ENCODE measurements at regions not wholly inside any gene's neighbourhood (a gene's known extent, or its start where the extent isn't known, plus 50 kb on each side); places are given as distances from the start of the nearest gene placed in this dataset.
"Not testable (repeated sequence)": the region's sequence is repeated elsewhere in the genome, so short reads cannot be mapped to it uniquely, and the experiment has no call there.

DNA sequence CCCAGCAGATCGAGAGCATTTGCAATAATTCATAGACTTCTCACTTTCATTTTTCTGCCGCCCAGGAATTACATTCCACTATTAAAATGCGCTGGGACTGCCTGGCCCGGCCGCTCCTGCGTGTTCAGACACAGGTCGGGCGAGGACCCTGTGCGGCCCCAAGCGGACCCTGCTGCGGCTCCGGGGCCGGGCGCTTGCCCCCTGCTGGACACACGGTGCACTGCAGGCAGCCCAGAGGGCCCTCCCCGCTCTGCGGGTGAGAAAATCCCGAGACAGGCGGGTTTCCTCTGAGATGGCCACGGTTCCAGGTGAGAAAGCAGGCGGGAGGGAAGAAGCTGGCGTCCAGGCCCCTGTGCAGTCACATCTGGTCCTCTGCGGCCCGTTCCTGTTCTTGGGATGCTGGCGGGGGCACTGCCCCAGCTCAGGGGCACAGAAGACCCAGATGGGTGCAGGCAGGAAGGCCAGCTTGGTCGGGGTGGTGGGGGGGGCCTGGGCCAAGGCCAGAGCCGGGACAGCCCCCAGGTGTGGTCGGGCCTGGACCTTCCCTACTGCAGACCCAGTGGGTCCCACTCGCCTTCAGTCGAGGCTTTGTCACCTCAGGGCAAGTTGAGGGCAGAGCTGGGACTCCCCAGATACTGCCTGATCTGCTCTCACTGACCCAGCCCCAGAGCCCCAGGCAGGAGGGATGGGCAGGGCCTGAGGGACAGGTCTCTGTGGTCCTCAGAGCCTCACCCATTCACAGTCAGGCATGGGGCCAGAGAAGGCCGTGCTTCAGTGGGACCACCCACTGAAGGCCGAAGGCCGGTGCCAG lies 135.1 kb downstream of the FAM53A start:
- H4K20me1 ChIP-seq (replicated peaks; ENCODE audit: control insufficient read depth, insufficient read depth, low read length); H3K4me3 ChIP-seq; H3K9ac ChIP-seq (ENCODE audit: insufficient read depth in 1 of 2, low read depth in 2 of 2, low read length in 2 of 2); H3K9me3 ChIP-seq (replicated peaks; ENCODE audit: control insufficient read depth, insufficient read depth, low read depth, low read length); H2AFZ ChIP-seq (ENCODE audit: low read depth, low read length); H3K9me1 ChIP-seq (ENCODE audit: control insufficient read depth, insufficient read depth, low read length); intact Hi-C loops (cut with micrococcal nuclease); CTCF ChIA-PET (ENCODE audit: low intra/inter-chr PET ratio); H3K36me3 ChIP-seq (ENCODE audit: control insufficient read depth, insufficient read depth, low read length); H3K27ac ChIP-seq (ENCODE audit: extremely low read depth, low read depth, low read length); H3K4me2 ChIP-seq (ENCODE audit: insufficient read depth, low read length); BruUV-seq (replicated peaks); H3K79me2 ChIP-seq (ENCODE audit: control insufficient read depth, insufficient read depth, low read length); in situ Hi-C loops (cut with MboI); TF ChIP-seq REST (CRISPR knock-in tag; IDR thresholded peaks at IDR 0.05; ENCODE audit: low read depth): not testable (repeated sequence)
- ATAC-seq (peak; percentile 94), FAIRE-seq (peak; percentile 67), DNase-seq (ENCODE audit: extremely low read depth in 1 of 4, low spot score in 3 of 4) (peak; percentile 58 to 79 (median 77))
- POLR2A ChIA-PET: interaction anchor here (0.6 kb wide), 3 partner anchors 31 to 344 kb away, joined by 3 to 4 read pairs (median 3); no protein-coding TSS in a partner anchor
- WGBS (ENCODE audit: insufficient coverage, low coverage, missing lambda C conversion rate): 13% methylated on average over 20 of the region's 33 CpGs
- Histone ChIP-seq H3K27me3 (ENCODE audit: control insufficient read depth in 2 of 2, insufficient read depth in 2 of 2, low read length in 2 of 2) (peaks cover 3 to 45% of the 10 kb centered on the region in 2 experiments; a peak in 4 of 5 replicates), H3K4me1 (replicated peaks in 1 of 2; ENCODE audit: control insufficient read depth in 2 of 2, insufficient read depth in 2 of 2, low read length in 2 of 2) (peaks cover 0 to 52% of the 10 kb centered on the region in 2 experiments; a peak in 3 of 5 replicates)
- TF ChIP-seq REST (IDR thresholded peaks at IDR 0.05; ENCODE audit: borderline replicate concordance): peak; percentile 55; the same call in 1 of the 2 replicates
- peak; percentile 80; the same call in 1 of the 2 replicates for TF ChIP-seq ZBTB7A (IDR thresholded peaks at IDR 0.05; ENCODE audit: borderline replicate concordance, control insufficient read depth, low read depth, low read length)
- TF ChIP-seq, protein P1, sequence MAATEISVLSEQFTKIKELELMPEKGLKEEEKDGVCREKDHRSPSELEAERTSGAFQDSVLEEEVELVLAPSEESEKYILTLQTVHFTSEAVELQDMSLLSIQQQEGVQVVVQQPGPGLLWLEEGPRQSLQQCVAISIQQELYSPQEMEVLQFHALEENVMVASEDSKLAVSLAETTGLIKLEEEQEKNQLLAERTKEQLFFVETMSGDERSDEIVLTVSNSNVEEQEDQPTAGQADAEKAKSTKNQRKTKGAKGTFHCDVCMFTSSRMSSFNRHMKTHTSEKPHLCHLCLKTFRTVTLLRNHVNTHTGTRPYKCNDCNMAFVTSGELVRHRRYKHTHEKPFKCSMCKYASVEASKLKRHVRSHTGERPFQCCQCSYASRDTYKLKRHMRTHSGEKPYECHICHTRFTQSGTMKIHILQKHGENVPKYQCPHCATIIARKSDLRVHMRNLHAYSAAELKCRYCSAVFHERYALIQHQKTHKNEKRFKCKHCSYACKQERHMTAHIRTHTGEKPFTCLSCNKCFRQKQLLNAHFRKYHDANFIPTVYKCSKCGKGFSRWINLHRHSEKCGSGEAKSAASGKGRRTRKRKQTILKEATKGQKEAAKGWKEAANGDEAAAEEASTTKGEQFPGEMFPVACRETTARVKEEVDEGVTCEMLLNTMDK (IDR thresholded peaks at IDR 0.05; ENCODE audit: borderline replicate concordance, insufficient read depth, low read depth, low read length, poor library complexity, severe bottlenecking): peak; percentile 3
- peak; percentile 46 to 72 for TF ChIP-seq RAD21 (CRISPR knock-in tag; conservative IDR thresholded peaks at IDR 0.05 in 1 of 2, IDR thresholded peaks at IDR 0.05 in 1 of 2)
- TF ChIP-seq MAZ (CRISPR knock-in tag; conservative IDR thresholded peaks at IDR 0.05 in 1 of 2, IDR thresholded peaks at IDR 0.05 in 1 of 2): peak in 1 of 2 experiments; percentile 67; a peak in 2 of 4 replicates
- TF ChIP-seq ZC3H4 (CRISPR knock-in tag; IDR thresholded peaks at IDR 0.05; ENCODE audit: borderline replicate concordance): 0 out of 2 replicates have a peak, but pooled peaks have one; percentile 39
- 0 out of 2 replicates have a peak, but pooled peaks have one; percentile 61 for TF ChIP-seq XRCC5 (IDR thresholded peaks at IDR 0.05; ENCODE audit: low read depth, low read length)

Measured in K562 (cell line).